HEK293 (cell line): ENCODE measurements at regions not wholly inside any gene's neighbourhood (a gene's known extent, or its start where the extent isn't known, plus 50 kb on each side); places are given as distances from the start of the nearest gene placed in this dataset.

ENCODE experiments used
- CTCF ChIA-PET: fragments of 350-600 bp; formaldehyde crosslinking; extraction: SDS; loops from one replicate; lab custom pipeline; 2021; ENCODE audit warnings: antibody characterized with exemption; lab: Yijun Ruan, JAX
- POLR2A ChIA-PET: fragments of 300-600 bp; formaldehyde crosslinking; extraction: SDS; loops from one replicate; lab custom pipeline; 2020; ENCODE audit warnings: antibody characterized with exemption, inconsistent platforms; lab: Yijun Ruan, JAX
- H3K27ac ChIP-seq: fragments of 200-500 bp; sonication (Bioruptor generic); 2 replicates; pipeline ENCODE4 v1.5.1; 2014; ENCODE audit warnings: low read depth, low read length, control low read depth, inconsistent platforms; ENCODE audit errors: extremely low read depth
- H3K36me3 ChIP-seq, 2 experiments: fragments of 200-500 bp in 1 of 2; sonication (Bioruptor generic) in 1 of 2; 1 replicate in 1 of 2; 2 replicates in 1 of 2; pipeline ENCODE4 v1.5.1; 2014 to 2017; ENCODE audit warnings: inconsistent platforms in 2 of 2, low read length in 2 of 2; ENCODE audit not compliant: control insufficient read depth in 2 of 2, insufficient read depth in 1 of 2
- H3K4me1 ChIP-seq: fragments of 200-500 bp; sonication (Bioruptor generic); 2 replicates; pipeline ENCODE4 v1.5.1; 2014; ENCODE audit warnings: mild to moderate bottlenecking, low read length, inconsistent platforms; ENCODE audit not compliant: control insufficient read depth, insufficient read depth
- H3K4me3 ChIP-seq: 2 replicates; pipeline ENCODE4 v1.5.1; 2011; ENCODE audit warnings: low read depth, mild to moderate bottlenecking, control low read depth, low read length, moderate library complexity
- H3K9me3 ChIP-seq: fragments of 200-500 bp; sonication (Bioruptor generic); 2 replicates; pipeline ENCODE4 v1.5.1; 2014; ENCODE audit warnings: low read depth, low read length, inconsistent platforms; ENCODE audit not compliant: control insufficient read depth, insufficient read depth
- GLIS2 ChIP-seq: fragments of 450-650 bp; formaldehyde crosslinking; IDR thresholded peaks from 2 replicates; pipeline ENCODE4 v1.5.1; 2016; ENCODE audit warnings: missing biosample characterization, missing genetic modification characterization
- HOXA7 ChIP-seq: sonication (generic); formaldehyde crosslinking; IDR thresholded peaks from 2 replicates; pipeline ENCODE4 v1.8.1; 2022; ENCODE audit warnings: missing genetic modification reagents, borderline replicate concordance
- KLF9 ChIP-seq: fragments of 450-650 bp; formaldehyde crosslinking; IDR thresholded peaks from 2 replicates; pipeline ENCODE4 v1.5.1; 2016; ENCODE audit warnings: missing biosample characterization, missing genetic modification characterization, low read depth
- PRDM1 ChIP-seq: fragments of 450-650 bp; formaldehyde crosslinking; IDR thresholded peaks from 2 replicates; pipeline ENCODE4; 2016; ENCODE audit warnings: missing biosample characterization, missing genetic modification characterization
- ZBTB17 ChIP-seq: fragments of 450-650 bp; formaldehyde crosslinking; IDR thresholded peaks from 2 replicates; pipeline ENCODE4 v1.5.1; 2016; ENCODE audit warnings: missing biosample characterization, missing genetic modification characterization
- ZNF121 ChIP-seq: fragments of 450-650 bp; formaldehyde crosslinking; IDR thresholded peaks from 2 replicates; pipeline ENCODE4 v1.5.1; 2016; ENCODE audit warnings: missing biosample characterization, missing genetic modification characterization
- ZNF140 ChIP-seq: fragments of 450-650 bp; formaldehyde crosslinking; IDR thresholded peaks from 2 replicates; pipeline ENCODE4 v1.5.1; 2016; ENCODE audit warnings: missing biosample characterization, missing genetic modification characterization
- ZNF184 ChIP-seq: fragments of 450-650 bp; IDR thresholded peaks from 2 replicates; pipeline ENCODE4 v1.5.1; 2018; ENCODE audit warnings: missing biosample characterization, mild to moderate bottlenecking, missing genetic modification characterization
- ZNF19 ChIP-seq: fragments of 450-650 bp; formaldehyde crosslinking; IDR thresholded peaks from 2 replicates; pipeline ENCODE4; 2016; ENCODE audit warnings: missing biosample characterization, missing genetic modification characterization, low read depth
- ZNF324 ChIP-seq: fragments of 450-650 bp; formaldehyde crosslinking; IDR thresholded peaks from 2 replicates; pipeline ENCODE4 v1.5.1; 2016; ENCODE audit warnings: missing biosample characterization, missing genetic modification characterization
- ZNF366 ChIP-seq: fragments of 450-650 bp; formaldehyde crosslinking; conservative IDR thresholded peaks from 2 replicates; pipeline ENCODE4 v1.5.1; 2016; ENCODE audit warnings: missing biosample characterization, missing genetic modification characterization
- ZNF404 ChIP-seq: fragments of 450-650 bp; formaldehyde crosslinking; IDR thresholded peaks from 2 replicates; pipeline ENCODE4 v1.5.1; 2017; ENCODE audit warnings: missing biosample characterization, missing genetic modification characterization
- ZNF510 ChIP-seq: fragments of 450-650 bp; formaldehyde crosslinking; IDR thresholded peaks from 2 replicates; pipeline ENCODE4 v1.5.1; 2018; ENCODE audit warnings: mild to moderate bottlenecking, missing genetic modification characterization, missing biosample characterization; ENCODE audit not compliant: insufficient replicate concordance
- ZNF623 ChIP-seq: fragments of 450-650 bp; formaldehyde crosslinking; IDR thresholded peaks from 2 replicates; pipeline ENCODE4 v1.5.1; 2016; ENCODE audit warnings: missing biosample characterization, missing genetic modification characterization
- ZNF677 ChIP-seq: fragments of 450-650 bp; IDR thresholded peaks from 2 replicates; pipeline ENCODE4 v1.5.0; 2018; ENCODE audit warnings: missing biosample characterization, mild to moderate bottlenecking, missing genetic modification characterization, moderate library complexity
- ZNF830 ChIP-seq: fragments of 450-650 bp; IDR thresholded peaks from 2 replicates; pipeline ENCODE4 v1.5.0; 2018; ENCODE audit warnings: missing biosample characterization, missing genetic modification characterization, low read depth, mild to moderate bottlenecking, moderate library complexity
- TF ChIP-seq, protein P1 (sequence below): fragments of 450-650 bp; formaldehyde crosslinking; conservative IDR thresholded peaks from 2 replicates; pipeline ENCODE4 v1.5.1; 2016; ENCODE audit warnings: low read depth, missing biosample characterization, missing genetic modification characterization
- TF ChIP-seq, protein P2 (sequence below): fragments of 450-650 bp; formaldehyde crosslinking; IDR thresholded peaks from 2 replicates; pipeline ENCODE4 v1.5.1; 2016; ENCODE audit warnings: missing biosample characterization, missing genetic modification characterization
- TF ChIP-seq, protein P3 (sequence below): fragments of 450-650 bp; formaldehyde crosslinking; IDR thresholded peaks from 2 replicates; pipeline ENCODE4 v1.5.1; 2017; ENCODE audit warnings: missing biosample characterization, missing genetic modification characterization
- TF ChIP-seq, protein P4 (sequence below): fragments of 450-650 bp; formaldehyde crosslinking; IDR thresholded peaks from 2 replicates; pipeline ENCODE4 v1.5.1; 2016; ENCODE audit warnings: missing biosample characterization, missing genetic modification characterization
- TF ChIP-seq, protein P5 (sequence below): fragments of 450-650 bp; formaldehyde crosslinking; IDR thresholded peaks from 2 replicates; pipeline ENCODE4 v1.5.1; 2016; ENCODE audit warnings: missing biosample characterization, missing genetic modification characterization, borderline replicate concordance

DNA sequence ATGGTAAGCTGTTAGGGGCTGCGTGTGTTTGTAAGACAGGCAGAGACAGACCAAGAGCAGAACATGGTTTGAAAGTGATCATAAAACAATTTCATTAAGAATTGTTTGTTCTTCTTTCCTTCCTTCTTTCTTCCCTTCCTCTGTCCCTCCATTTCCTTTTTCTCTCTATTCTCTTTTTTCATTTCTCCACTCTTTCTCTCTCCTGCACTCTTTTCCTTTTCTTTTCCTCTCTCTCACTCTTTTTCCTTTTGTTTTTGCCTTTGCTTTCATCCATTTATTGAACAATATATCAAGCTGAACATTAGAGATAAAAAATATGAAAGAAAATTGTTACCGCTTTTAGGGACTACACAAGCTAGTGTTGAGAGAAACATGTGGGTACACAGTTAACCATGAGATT, 62.2 kb upstream of the GOLIM4 start:
- TF ChIP-seq GLIS2 (tag by site-specific recombination) = no peak
- TF ChIP-seq, protein P1, sequence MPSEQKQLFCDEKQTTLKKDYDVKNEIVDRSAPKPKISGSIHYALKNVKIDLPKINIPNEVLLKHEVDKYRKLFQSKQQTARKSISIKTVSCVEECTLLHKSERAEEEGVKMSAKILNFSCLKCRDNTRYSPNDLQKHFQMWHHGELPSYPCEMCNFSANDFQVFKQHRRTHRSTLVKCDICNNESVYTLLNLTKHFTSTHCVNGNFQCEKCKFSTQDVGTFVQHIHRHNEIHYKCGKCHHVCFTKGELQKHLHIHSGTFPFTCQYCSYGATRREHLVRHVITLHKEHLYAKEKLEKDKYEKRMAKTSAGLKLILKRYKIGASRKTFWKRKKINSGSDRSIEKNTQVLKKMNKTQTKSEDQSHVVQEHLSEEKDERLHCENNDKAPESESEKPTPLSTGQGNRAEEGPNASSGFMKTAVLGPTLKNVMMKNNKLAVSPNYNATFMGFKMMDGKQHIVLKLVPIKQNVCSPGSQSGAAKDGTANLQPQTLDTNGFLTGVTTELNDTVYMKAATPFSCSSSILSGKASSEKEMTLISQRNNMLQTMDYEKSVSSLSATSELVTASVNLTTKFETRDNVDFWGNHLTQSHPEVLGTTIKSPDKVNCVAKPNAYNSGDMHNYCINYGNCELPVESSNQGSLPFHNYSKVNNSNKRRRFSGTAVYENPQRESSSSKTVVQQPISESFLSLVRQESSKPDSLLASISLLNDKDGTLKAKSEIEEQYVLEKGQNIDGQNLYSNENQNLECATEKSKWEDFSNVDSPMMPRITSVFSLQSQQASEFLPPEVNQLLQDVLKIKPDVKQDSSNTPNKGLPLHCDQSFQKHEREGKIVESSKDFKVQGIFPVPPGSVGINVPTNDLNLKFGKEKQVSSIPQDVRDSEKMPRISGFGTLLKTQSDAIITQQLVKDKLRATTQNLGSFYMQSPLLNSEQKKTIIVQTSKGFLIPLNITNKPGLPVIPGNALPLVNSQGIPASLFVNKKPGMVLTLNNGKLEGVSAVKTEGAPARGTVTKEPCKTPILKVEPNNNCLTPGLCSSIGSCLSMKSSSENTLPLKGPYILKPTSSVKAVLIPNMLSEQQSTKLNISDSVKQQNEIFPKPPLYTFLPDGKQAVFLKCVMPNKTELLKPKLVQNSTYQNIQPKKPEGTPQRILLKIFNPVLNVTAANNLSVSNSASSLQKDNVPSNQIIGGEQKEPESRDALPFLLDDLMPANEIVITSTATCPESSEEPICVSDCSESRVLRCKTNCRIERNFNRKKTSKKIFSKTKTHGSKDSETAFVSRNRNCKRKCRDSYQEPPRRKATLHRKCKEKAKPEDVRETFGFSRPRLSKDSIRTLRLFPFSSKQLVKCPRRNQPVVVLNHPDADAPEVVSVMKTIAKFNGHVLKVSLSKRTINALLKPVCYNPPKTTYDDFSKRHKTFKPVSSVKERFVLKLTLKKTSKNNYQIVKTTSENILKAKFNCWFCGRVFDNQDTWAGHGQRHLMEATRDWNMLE (tag by site-specific recombination) = no peak
- TF ChIP-seq, protein P2, sequence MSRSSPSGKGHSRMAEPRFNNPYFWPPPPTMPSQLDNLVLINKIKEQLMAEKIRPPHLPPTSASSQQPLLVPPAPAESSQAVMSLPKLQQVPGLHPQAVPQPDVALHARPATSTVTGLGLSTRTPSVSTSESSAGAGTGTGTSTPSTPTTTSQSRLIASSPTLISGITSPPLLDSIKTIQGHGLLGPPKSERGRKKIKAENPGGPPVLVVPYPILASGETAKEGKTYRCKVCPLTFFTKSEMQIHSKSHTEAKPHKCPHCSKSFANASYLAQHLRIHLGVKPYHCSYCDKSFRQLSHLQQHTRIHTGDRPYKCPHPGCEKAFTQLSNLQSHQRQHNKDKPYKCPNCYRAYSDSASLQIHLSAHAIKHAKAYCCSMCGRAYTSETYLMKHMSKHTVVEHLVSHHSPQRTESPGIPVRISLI (tag by site-specific recombination) = no peak
- TF ChIP-seq, protein P3, sequence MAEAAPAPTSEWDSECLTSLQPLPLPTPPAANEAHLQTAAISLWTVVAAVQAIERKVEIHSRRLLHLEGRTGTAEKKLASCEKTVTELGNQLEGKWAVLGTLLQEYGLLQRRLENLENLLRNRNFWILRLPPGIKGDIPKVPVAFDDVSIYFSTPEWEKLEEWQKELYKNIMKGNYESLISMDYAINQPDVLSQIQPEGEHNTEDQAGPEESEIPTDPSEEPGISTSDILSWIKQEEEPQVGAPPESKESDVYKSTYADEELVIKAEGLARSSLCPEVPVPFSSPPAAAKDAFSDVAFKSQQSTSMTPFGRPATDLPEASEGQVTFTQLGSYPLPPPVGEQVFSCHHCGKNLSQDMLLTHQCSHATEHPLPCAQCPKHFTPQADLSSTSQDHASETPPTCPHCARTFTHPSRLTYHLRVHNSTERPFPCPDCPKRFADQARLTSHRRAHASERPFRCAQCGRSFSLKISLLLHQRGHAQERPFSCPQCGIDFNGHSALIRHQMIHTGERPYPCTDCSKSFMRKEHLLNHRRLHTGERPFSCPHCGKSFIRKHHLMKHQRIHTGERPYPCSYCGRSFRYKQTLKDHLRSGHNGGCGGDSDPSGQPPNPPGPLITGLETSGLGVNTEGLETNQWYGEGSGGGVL = no peak
- 0 out of 2 replicates have a peak, but pooled peaks have one; percentile 30 for TF ChIP-seq ZNF366 (tag by site-specific recombination)
- TF ChIP-seq PRDM1 (tag by site-specific recombination) = peak; percentile 54; the same call in 1 of the 2 replicates
- Histone ChIP-seq H3K27ac (no peak overlapping the region), H3K9me3 (no peaks in the 10 kb centered on the region), H3K36me3 (no peaks in the 10 kb centered on the region), H3K4me3 (no peak overlapping the region), H3K4me1 (no peaks in the 10 kb centered on the region)
- ChIA-PET CTCF (interaction anchor here (0.7 to 1.5 kb wide), 4 partner anchors 9 to 121 kb away, joined by 3 to 8 read pairs (median 4); no protein-coding TSS in a partner anchor), POLR2A (no interaction called here)

DNA sequence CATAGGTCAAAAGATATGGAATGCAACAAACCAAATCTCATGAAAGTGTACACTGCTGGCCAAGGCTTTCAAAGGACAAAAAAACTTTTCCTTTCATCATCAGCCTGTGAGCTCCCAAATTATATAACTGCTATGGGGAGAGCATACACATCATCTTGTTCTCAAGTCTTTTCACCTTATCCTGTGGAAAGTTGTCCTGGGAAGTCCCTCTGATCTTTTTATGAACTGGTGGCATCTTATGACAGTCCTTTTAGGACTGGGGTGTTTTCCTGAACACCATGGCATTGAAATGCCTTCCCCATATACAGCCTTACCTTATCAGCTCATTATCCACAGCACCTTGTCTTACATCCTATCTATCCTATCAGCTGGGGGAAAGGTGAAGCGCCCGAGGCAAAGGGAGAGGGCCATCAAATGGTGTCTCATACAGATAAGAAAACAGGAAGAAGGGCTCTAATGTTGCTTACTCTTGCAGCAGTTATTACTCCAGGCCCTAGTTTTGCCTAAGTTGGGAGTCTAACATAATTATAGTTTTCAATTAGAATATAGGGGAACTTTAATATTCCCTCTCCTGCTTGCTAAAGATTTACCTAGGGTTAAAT, 61.5 kb upstream of the GOLIM4 start:
- no peaks in the 10 kb centered on the region for H3K9me3 ChIP-seq
- H3K4me3 ChIP-seq = no peak overlapping the region
- TF ChIP-seq, protein P4, sequence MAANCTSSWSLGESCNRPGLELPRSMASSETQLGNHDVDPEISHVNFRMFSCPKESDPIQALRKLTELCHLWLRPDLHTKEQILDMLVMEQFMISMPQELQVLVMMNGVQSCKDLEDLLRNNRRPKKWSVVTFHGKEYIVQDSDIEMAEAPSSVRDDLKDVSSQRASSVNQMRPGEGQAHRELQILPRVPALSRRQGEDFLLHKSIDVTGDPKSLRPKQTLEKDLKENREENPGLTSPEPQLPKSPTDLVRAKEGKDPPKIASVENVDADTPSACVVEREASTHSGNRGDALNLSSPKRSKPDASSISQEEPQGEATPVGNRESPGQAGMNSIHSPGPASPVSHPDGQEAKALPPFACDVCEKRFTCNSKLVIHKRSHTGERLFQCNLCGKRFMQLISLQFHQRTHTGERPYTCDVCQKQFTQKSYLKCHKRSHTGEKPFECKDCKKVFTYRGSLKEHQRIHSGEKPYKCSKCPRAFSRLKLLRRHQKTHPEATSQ (tag by site-specific recombination) = no peak
- no peak for TF ChIP-seq HOXA7 (CRISPR knock-in tag)
- no peak for TF ChIP-seq ZBTB17 (tag by site-specific recombination)
- no peak for TF ChIP-seq ZNF324 (tag by site-specific recombination)
- TF ChIP-seq ZNF623 (tag by site-specific recombination) = no peak
- no peak for TF ChIP-seq ZNF184 (tag by site-specific recombination)
- TF ChIP-seq, protein P5, sequence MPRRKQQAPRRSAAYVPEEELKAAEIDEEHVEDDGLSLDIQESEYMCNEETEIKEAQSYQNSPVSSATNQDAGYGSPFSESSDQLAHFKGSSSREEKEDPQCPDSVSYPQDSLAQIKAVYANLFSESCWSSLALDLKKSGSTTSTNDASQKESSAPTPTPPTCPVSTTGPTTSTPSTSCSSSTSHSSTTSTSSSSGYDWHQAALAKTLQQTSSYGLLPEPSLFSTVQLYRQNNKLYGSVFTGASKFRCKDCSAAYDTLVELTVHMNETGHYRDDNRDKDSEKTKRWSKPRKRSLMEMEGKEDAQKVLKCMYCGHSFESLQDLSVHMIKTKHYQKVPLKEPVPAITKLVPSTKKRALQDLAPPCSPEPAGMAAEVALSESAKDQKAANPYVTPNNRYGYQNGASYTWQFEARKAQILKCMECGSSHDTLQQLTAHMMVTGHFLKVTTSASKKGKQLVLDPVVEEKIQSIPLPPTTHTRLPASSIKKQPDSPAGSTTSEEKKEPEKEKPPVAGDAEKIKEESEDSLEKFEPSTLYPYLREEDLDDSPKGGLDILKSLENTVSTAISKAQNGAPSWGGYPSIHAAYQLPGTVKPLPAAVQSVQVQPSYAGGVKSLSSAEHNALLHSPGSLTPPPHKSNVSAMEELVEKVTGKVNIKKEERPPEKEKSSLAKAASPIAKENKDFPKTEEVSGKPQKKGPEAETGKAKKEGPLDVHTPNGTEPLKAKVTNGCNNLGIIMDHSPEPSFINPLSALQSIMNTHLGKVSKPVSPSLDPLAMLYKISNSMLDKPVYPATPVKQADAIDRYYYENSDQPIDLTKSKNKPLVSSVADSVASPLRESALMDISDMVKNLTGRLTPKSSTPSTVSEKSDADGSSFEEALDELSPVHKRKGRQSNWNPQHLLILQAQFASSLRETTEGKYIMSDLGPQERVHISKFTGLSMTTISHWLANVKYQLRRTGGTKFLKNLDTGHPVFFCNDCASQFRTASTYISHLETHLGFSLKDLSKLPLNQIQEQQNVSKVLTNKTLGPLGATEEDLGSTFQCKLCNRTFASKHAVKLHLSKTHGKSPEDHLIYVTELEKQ (tag by site-specific recombination) = no peak
- TF ChIP-seq ZNF121 (tag by site-specific recombination) = no peak
- no peak for TF ChIP-seq GLIS2 (tag by site-specific recombination)
- no peak for TF ChIP-seq ZNF140 (tag by site-specific recombination)
- no peak for TF ChIP-seq KLF9 (tag by site-specific recombination)
- no peak for TF ChIP-seq ZNF510 (tag by site-specific recombination)
- TF ChIP-seq ZNF19 = no peak
- no peak for TF ChIP-seq ZNF830 (tag by site-specific recombination)
- TF ChIP-seq ZNF404 (tag by site-specific recombination) = no peak
- TF ChIP-seq ZNF677 (tag by site-specific recombination) = no peak
- no peaks in the 10 kb centered on the region for H3K36me3 ChIP-seq
- ChIA-PET POLR2A (no interaction called here), CTCF (interaction anchor here (1.1 to 1.7 kb wide), 3 partner anchors 9 to 116 kb away, joined by 4 to 8 read pairs (median 5); no protein-coding TSS in a partner anchor)
- H3K4me1 ChIP-seq = no peaks in the 10 kb centered on the region
- no peak overlapping the region for H3K27ac ChIP-seq
